ENCODE measurements at regions not wholly inside any gene's neighbourhood (a gene's known extent, or its start where the extent isn't known, plus 50 kb on each side); places are given as distances from the start of the nearest gene placed in this dataset.

DNA sequence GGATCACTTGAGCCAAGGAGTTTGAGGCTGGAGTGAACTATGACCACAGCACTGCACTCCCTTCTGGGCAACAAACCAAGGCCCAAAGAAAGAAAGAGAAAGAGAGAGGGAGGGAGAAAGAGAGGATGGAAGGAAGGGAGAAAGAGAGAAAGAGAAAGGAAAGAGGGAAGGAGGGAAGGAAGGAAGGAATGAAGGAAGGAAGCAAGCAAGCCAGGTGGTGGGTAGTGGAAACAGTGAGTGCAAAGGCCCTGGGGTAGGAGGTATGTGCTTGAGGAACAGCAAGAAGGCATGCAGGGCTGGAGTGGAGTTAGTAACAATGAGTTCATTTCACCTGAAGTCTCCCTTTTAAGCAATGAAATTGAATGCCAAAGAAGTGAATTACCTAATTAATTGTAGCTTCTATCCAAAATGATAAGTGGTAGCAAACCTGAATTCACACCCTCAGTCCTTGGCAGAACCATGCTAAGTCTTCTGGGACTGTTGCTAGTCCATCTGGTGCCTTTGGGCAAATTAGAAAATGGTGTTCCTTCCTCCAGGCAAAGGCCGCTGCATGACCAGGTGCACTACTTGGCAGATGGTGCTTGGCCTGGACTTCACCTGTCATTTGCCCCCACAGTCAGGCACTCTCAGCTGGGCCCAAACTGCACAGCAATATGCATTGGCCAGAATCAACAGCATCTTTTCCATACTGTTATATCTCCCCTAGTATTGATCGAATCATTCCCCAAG lies 67.4 kb upstream of the MPP7 start:
- TF ChIP-seq POLR2A (IDR thresholded peaks at IDR 0.05) (no peak), CTCF (IDR thresholded peaks at IDR 0.05) (no peak)

All from body of pancreas (tissue), 4 donors.